Pancreas (tissue), 10 donors: ENCODE measurements at regions not wholly inside any gene's neighbourhood (a gene's known extent, or its start where the extent isn't known, plus 50 kb on each side); places are given as distances from the start of the nearest gene placed in this dataset.

Source experiments
- ATAC-seq, 4 donors: fragments of 200-7000 bp; cut with Tn5 transposase; one replicate each; pipeline versions ENCODE4 v1.8.0 to v1.9.1; 2020; ENCODE audit warnings: mild to moderate bottlenecking in 4 of 4, moderate library complexity in 4 of 4
- DNase-seq, 6 donors: peaks; one replicate each; pipeline ENCODE4 v3.0.0-alpha.2; 2020
- FAIRE-seq: peaks from 2 replicates; lab custom pipeline; 2012; peaks lifted over from hg19 to GRCh38; lab: Jason Lieb, UNC
- H3K27ac ChIP-seq, 4 donors: fragments of 200-600 bp; sonication (generic); 1 replicate in 3 of 4; 2 replicates in 1 of 4; pipeline versions ENCODE4 v1.5.0 to v1.8.0; 2020
- H3K27me3 ChIP-seq, 4 donors: fragments of 200-600 bp; one replicate each; pipeline ENCODE4 v1.8.0; 2021
- H3K36me3 ChIP-seq, 3 donors: fragments of 200-600 bp; sonication (generic) in 1 of 3; one replicate each; pipeline versions ENCODE4 v1.5.0 to v1.8.0; 2020 to 2021
- H3K4me1 ChIP-seq, 3 donors: fragments of 200-600 bp; one replicate each; pipeline ENCODE4 v1.8.0; 2021
- H3K4me3 ChIP-seq, 4 donors: fragments of 200-600 bp; sonication (generic) in 2 of 4; one replicate each; pipeline versions ENCODE4 v1.5.0 to v1.8.0; 2020 to 2021
- H3K9me3 ChIP-seq, 4 donors: fragments of 200-600 bp; one replicate each; pipeline ENCODE4 v1.8.0; 2021
- CTCF ChIP-seq, 4 donors: fragments of 200-600 bp; sonication (generic) in 3 of 4; IDR thresholded peaks; one replicate each; pipeline versions ENCODE4 v1.5.0 to v1.8.0; 2021; ENCODE audit warnings: antibody characterized with exemption in 4 of 4
- WGBS, 2 donors: extraction: QIAGEN DNeasy Blood & Tissue Kit; methylation state at CpG; one replicate each; pipeline ENCODE4 v1.1.7; 2013; 5-methylcytosine and 5-hydroxymethylcytosine counted together
- intact Hi-C, 3 donors: fragments of 100-400 bp; cut with DNase I; formaldehyde crosslinking; loops; one replicate each; pipeline versions ENCODE4 v1.11.1 to v1.14.2; 2022
- donor health status: healthy with polysubstance abuse.
- donor health status: DM: no; HTN: no; CAD: no; lungs with moderate emphysema.
- donor health status: DM: no; HTN: no; CAD: no.
- donor health status: control.
- donor health status: control.
- donor health status: Bipolar disorder and iron deficiency.
- donor health status: DM: yes; HTN: yes; CAD: no.
- donor health status: DM: no; HTN: no; CAD: no.
- donor health status: DM: no; HTN: no; CAD: no.
- donor health status: DM: yes; HTN: yes; CAD: no.

- DNase-seq, result no peak
- H3K4me1 ChIP-seq, result peaks cover 0 to 4% (median 0%) of the 10 kb centered on the region in 3 donors
- no peak overlapping the region for H3K27ac ChIP-seq
- WGBS, 2 donors, result 40 to 46% methylated on average over 2 of the region's 2 CpGs
- TF ChIP-seq CTCF (IDR thresholded peaks at IDR 0.05), result no peak
- no peaks in the 10 kb centered on the region for H3K27me3 ChIP-seq
- no peaks in the 10 kb centered on the region for H3K36me3 ChIP-seq
- intact Hi-C loops, result no loop called here
- H3K4me3 ChIP-seq, result no peak overlapping the region
- H3K9me3 ChIP-seq, result no peaks in the 10 kb centered on the region
- peak in 2 of 4 donors; percentile 31 to 65 for ATAC-seq
- FAIRE-seq, result no peak
Measured at GRCh38 chr4:159600061-159600460, 497.2 kb downstream of the RAPGEF2 start.

- no peak overlapping the region for H3K4me3 ChIP-seq
- FAIRE-seq, result no peak
- no peaks in the 10 kb centered on the region for H3K9me3 ChIP-seq
- DNase-seq, result no peak
- no peak for ATAC-seq
- no peak overlapping the region for H3K27ac ChIP-seq
- no peaks in the 10 kb centered on the region for H3K27me3 ChIP-seq
- H3K4me1 ChIP-seq, result peaks cover 0 to 4% (median 0%) of the 10 kb centered on the region in 3 donors
- intact Hi-C loops, result no loop called here
- WGBS, 2 donors, result 58 to 61% methylated on average over 3 of the region's 3 CpGs
- no peaks in the 10 kb centered on the region for H3K36me3 ChIP-seq
- TF ChIP-seq CTCF (IDR thresholded peaks at IDR 0.05), result no peak
Measured at GRCh38 chr4:159604781-159605180, 501.9 kb downstream of the RAPGEF2 start.

GRCh38 chr4:159606835-159607234, 504.0 kb downstream of the RAPGEF2 start:
- Histone ChIP-seq H3K27ac (no peak overlapping the region), H3K4me3 (no peak overlapping the region), H3K9me3 (no peaks in the 10 kb centered on the region), H3K27me3 (no peaks in the 10 kb centered on the region), H3K36me3 (no peaks in the 10 kb centered on the region), H3K4me1 (peaks cover 0 to 4% (median 0%) of the 10 kb centered on the region in 3 donors)
- TF ChIP-seq CTCF (IDR thresholded peaks at IDR 0.05), result no peak
- intact Hi-C loops, result no loop called here
- no peak for DNase-seq
- ATAC-seq, result no peak
- no peak for FAIRE-seq

GRCh38 chr4:159607809-159608208, 504.9 kb downstream of the RAPGEF2 start:
- ATAC-seq, result peak in 1 of 4 donors; percentile 27
- Histone ChIP-seq H3K27me3 (no peaks in the 10 kb centered on the region), H3K4me3 (no peak overlapping the region), H3K36me3 (no peaks in the 10 kb centered on the region), H3K9me3 (no peaks in the 10 kb centered on the region), H3K27ac (no peak overlapping the region), H3K4me1 (peaks cover 0 to 4% (median 0%) of the 10 kb centered on the region in 3 donors)
- DNase-seq, result no peak
- TF ChIP-seq CTCF (IDR thresholded peaks at IDR 0.05), result no peak
- 78 to 91% methylated on average over 1 of the region's 1 CpG for WGBS, 2 donors
- no peak for FAIRE-seq
- intact Hi-C loops, result no loop called here

GRCh38 chr4:159608436-159608835, 505.6 kb downstream of the RAPGEF2 start:
- Histone ChIP-seq H3K4me3 (no peak overlapping the region), H3K36me3 (no peaks in the 10 kb centered on the region), H3K4me1 (no peaks in the 10 kb centered on the region), H3K9me3 (no peaks in the 10 kb centered on the region), H3K27me3 (no peaks in the 10 kb centered on the region), H3K27ac (no peak overlapping the region)
- intact Hi-C loops, result no loop called here
- DNase-seq, result no peak
- 58 to 73% methylated on average over 4 of the region's 4 CpGs for WGBS, 2 donors
- ATAC-seq, result peak; percentile 55 to 65 (median 60)
- no peak for FAIRE-seq
- no peak for TF ChIP-seq CTCF (IDR thresholded peaks at IDR 0.05)
